ENCODE measurements at regions not wholly inside any gene's neighbourhood (a gene's known extent, or its start where the extent isn't known, plus 50 kb on each side); places are given as distances from the start of the nearest gene placed in this dataset.

GRCh38 chr12:125873016-125873415 is 807.8 kb downstream of the AACS start:
- no peak for DNase-seq (ENCODE audit: low spot score)

GRCh38 chr12:125878483-125878882 is 813.2 kb downstream of the AACS start:
- DNase-seq (ENCODE audit: low spot score), result no peak

- DNase-seq (ENCODE audit: low spot score), result no peak
These were observed 816.9 kb downstream of the AACS start for GRCh38 chr12:125882141-125882540.

- no peak for DNase-seq (ENCODE audit: low spot score)
These were observed 823.7 kb downstream of the AACS start for GRCh38 chr12:125888921-125889320.

- DNase-seq (ENCODE audit: low spot score), result no peak
These were observed 824.5 kb downstream of the AACS start for GRCh38 chr12:125889742-125890141.

GRCh38 chr12:125890366-125890905 is 825.2 kb downstream of the AACS start:
- DNase-seq (ENCODE audit: low spot score), result no peak

GRCh38 chr12:125890971-125891370 is 825.7 kb downstream of the AACS start:
- no peak for DNase-seq (ENCODE audit: low spot score)

- DNase-seq (ENCODE audit: low spot score), result no peak
These were observed 827.0 kb downstream of the AACS start for GRCh38 chr12:125892276-125892675.

GRCh38 chr12:125902991-125903390 is 837.8 kb downstream of the AACS start:
- DNase-seq (ENCODE audit: low spot score), result no peak

GRCh38 chr12:125907351-125907750 is 842.1 kb downstream of the AACS start:
- no peak for DNase-seq (ENCODE audit: low spot score)

GRCh38 chr12:125919856-125920470 is 854.7 kb downstream of the AACS start:
- no peak for DNase-seq (ENCODE audit: low spot score)

GRCh38 chr12:125922330-125922729 is 857.1 kb downstream of the AACS start:
- no peak for DNase-seq (ENCODE audit: low spot score)

- no peak for DNase-seq (ENCODE audit: low spot score)
These were observed 871.3 kb downstream of the AACS start for GRCh38 chr12:125936502-125936901.

GRCh38 chr12:125944446-125944845 is 879.2 kb downstream of the AACS start:
- DNase-seq (ENCODE audit: low spot score), result no peak

GRCh38 chr12:125949471-125949870 is 884.2 kb downstream of the AACS start:
- no peak for DNase-seq (ENCODE audit: low spot score)

GRCh38 chr12:125954362-125954761 is 889.1 kb downstream of the AACS start:
- DNase-seq (ENCODE audit: low spot score), result no peak

GRCh38 chr12:125956186-125956585 is 891.0 kb downstream of the AACS start:
- no peak for DNase-seq (ENCODE audit: low spot score)

- DNase-seq (ENCODE audit: low spot score), result no peak
These were observed 901.4 kb downstream of the AACS start for GRCh38 chr12:125966641-125967040.

GRCh38 chr12:125968413-125968812 is 903.2 kb downstream of the AACS start:
- no peak for DNase-seq (ENCODE audit: low spot score)

- no peak for DNase-seq (ENCODE audit: low spot score)
These were observed 906.7 kb downstream of the AACS start for GRCh38 chr12:125971981-125972380.

GRCh38 chr12:125978286-125978685 is 913.1 kb downstream of the AACS start:
- no peak for DNase-seq (ENCODE audit: low spot score)

GRCh38 chr12:125981610-125982253 is 916.5 kb downstream of the AACS start:
- DNase-seq (ENCODE audit: low spot score), result no peak

- no peak for DNase-seq (ENCODE audit: low spot score)
These were observed 918.0 kb downstream of the AACS start for GRCh38 chr12:125983094-125983783.
